GM23338 (cell line): ENCODE measurements at regions not wholly inside any gene's neighbourhood (a gene's known extent, or its start where the extent isn't known, plus 50 kb on each side); places are given as distances from the start of the nearest gene placed in this dataset.

Experiments
- CREB1 ChIP-seq: fragments of 250-450 bp; sonication (Bioruptor Pico); IDR thresholded peaks from 2 replicates; pipeline ENCODE4 v1.5.0; 2020; ENCODE audit warnings: low read depth, mild to moderate bottlenecking, moderate library complexity
- ETS1 ChIP-seq: IDR thresholded peaks from 2 replicates; pipeline ENCODE4 v1.6.1; 2016; ENCODE audit warnings: antibody characterized with exemption
- EZH2 ChIP-seq: fragments of 200-600 bp; sonication (generic); IDR thresholded peaks from one replicate; pipeline ENCODE4 v1.8.0; 2017; ENCODE audit warnings: antibody characterized with exemption, mild to moderate bottlenecking, low read depth; ENCODE audit not compliant: unreplicated experiment
- EZH2phosphoT487 ChIP-seq: fragments of 200-600 bp; sonication (generic); IDR thresholded peaks from one replicate; pipeline ENCODE4 v1.8.1; 2018; ENCODE audit warnings: antibody characterized with exemption; ENCODE audit not compliant: unreplicated experiment
- JUNB ChIP-seq: IDR thresholded peaks from one replicate; pipeline ENCODE4 v1.6.1; 2016; ENCODE audit warnings: antibody characterized with exemption; ENCODE audit not compliant: unreplicated experiment
- NANOG ChIP-seq: IDR thresholded peaks from 2 replicates; pipeline ENCODE4 v1.6.1; 2016; ENCODE audit warnings: antibody characterized with exemption, borderline replicate concordance
- POLR2AphosphoS5 ChIP-seq: IDR thresholded peaks from 2 replicates; pipeline ENCODE4 v1.6.1; 2016; ENCODE audit warnings: antibody characterized with exemption, low read depth
- ZNF114 ChIP-seq: fragments of 250-450 bp; sonication (Bioruptor Pico); IDR thresholded peaks from 2 replicates; pipeline ENCODE4 v1.5.0; 2020; ENCODE audit warnings: mild to moderate bottlenecking, moderate library complexity
- ZNF331 ChIP-seq: fragments of 250-450 bp; sonication (Bioruptor Pico); IDR thresholded peaks from 2 replicates; pipeline ENCODE4 v1.5.0; 2020; ENCODE audit warnings: low read depth, mild to moderate bottlenecking, moderate library complexity
- TF ChIP-seq, protein P1 (sequence below), 2 experiments: fragments of 200-600 bp in 1 of 2; sonication (generic) in 1 of 2; conservative IDR thresholded peaks; 2 replicates each; pipeline versions ENCODE4 v1.5.1 to v1.6.1; 2016 to 2017; ENCODE audit warnings: antibody characterized with exemption in 2 of 2, low read depth in 2 of 2, mild to moderate bottlenecking in 2 of 2, moderate library complexity in 1 of 2
- TF ChIP-seq, protein P2 (sequence below): IDR thresholded peaks from one replicate; pipeline ENCODE4 v1.6.1; 2018; ENCODE audit warnings: antibody characterized with exemption; ENCODE audit not compliant: unreplicated experiment
- TF ChIP-seq, protein P3 (sequence below): fragments of 250-450 bp; sonication (Bioruptor Pico); IDR thresholded peaks from 2 replicates; pipeline ENCODE4 v1.5.0; 2020; ENCODE audit warnings: mild to moderate bottlenecking, moderate library complexity

- TF ChIP-seq, protein P1, sequence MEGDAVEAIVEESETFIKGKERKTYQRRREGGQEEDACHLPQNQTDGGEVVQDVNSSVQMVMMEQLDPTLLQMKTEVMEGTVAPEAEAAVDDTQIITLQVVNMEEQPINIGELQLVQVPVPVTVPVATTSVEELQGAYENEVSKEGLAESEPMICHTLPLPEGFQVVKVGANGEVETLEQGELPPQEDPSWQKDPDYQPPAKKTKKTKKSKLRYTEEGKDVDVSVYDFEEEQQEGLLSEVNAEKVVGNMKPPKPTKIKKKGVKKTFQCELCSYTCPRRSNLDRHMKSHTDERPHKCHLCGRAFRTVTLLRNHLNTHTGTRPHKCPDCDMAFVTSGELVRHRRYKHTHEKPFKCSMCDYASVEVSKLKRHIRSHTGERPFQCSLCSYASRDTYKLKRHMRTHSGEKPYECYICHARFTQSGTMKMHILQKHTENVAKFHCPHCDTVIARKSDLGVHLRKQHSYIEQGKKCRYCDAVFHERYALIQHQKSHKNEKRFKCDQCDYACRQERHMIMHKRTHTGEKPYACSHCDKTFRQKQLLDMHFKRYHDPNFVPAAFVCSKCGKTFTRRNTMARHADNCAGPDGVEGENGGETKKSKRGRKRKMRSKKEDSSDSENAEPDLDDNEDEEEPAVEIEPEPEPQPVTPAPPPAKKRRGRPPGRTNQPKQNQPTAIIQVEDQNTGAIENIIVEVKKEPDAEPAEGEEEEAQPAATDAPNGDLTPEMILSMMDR (conservative IDR thresholded peaks at IDR 0.05; ENCODE audit: low read depth in 2 of 2) = no peak
- TF ChIP-seq EZH2 = no peak
- TF ChIP-seq POLR2AphosphoS5 = no peak
- no peak for TF ChIP-seq EZH2phosphoT487
- TF ChIP-seq, protein P2, sequence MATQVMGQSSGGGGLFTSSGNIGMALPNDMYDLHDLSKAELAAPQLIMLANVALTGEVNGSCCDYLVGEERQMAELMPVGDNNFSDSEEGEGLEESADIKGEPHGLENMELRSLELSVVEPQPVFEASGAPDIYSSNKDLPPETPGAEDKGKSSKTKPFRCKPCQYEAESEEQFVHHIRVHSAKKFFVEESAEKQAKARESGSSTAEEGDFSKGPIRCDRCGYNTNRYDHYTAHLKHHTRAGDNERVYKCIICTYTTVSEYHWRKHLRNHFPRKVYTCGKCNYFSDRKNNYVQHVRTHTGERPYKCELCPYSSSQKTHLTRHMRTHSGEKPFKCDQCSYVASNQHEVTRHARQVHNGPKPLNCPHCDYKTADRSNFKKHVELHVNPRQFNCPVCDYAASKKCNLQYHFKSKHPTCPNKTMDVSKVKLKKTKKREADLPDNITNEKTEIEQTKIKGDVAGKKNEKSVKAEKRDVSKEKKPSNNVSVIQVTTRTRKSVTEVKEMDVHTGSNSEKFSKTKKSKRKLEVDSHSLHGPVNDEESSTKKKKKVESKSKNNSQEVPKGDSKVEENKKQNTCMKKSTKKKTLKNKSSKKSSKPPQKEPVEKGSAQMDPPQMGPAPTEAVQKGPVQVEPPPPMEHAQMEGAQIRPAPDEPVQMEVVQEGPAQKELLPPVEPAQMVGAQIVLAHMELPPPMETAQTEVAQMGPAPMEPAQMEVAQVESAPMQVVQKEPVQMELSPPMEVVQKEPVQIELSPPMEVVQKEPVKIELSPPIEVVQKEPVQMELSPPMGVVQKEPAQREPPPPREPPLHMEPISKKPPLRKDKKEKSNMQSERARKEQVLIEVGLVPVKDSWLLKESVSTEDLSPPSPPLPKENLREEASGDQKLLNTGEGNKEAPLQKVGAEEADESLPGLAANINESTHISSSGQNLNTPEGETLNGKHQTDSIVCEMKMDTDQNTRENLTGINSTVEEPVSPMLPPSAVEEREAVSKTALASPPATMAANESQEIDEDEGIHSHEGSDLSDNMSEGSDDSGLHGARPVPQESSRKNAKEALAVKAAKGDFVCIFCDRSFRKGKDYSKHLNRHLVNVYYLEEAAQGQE = no peak
- TF ChIP-seq JUNB = no peak
- no peak for TF ChIP-seq CREB1 (CRISPR knock-in tag)
- no peak for TF ChIP-seq ETS1
- no peak for TF ChIP-seq ZNF331 (CRISPR knock-in tag)
- TF ChIP-seq NANOG = no peak
- no peak for TF ChIP-seq ZNF114 (CRISPR knock-in tag)
- TF ChIP-seq, protein P3, sequence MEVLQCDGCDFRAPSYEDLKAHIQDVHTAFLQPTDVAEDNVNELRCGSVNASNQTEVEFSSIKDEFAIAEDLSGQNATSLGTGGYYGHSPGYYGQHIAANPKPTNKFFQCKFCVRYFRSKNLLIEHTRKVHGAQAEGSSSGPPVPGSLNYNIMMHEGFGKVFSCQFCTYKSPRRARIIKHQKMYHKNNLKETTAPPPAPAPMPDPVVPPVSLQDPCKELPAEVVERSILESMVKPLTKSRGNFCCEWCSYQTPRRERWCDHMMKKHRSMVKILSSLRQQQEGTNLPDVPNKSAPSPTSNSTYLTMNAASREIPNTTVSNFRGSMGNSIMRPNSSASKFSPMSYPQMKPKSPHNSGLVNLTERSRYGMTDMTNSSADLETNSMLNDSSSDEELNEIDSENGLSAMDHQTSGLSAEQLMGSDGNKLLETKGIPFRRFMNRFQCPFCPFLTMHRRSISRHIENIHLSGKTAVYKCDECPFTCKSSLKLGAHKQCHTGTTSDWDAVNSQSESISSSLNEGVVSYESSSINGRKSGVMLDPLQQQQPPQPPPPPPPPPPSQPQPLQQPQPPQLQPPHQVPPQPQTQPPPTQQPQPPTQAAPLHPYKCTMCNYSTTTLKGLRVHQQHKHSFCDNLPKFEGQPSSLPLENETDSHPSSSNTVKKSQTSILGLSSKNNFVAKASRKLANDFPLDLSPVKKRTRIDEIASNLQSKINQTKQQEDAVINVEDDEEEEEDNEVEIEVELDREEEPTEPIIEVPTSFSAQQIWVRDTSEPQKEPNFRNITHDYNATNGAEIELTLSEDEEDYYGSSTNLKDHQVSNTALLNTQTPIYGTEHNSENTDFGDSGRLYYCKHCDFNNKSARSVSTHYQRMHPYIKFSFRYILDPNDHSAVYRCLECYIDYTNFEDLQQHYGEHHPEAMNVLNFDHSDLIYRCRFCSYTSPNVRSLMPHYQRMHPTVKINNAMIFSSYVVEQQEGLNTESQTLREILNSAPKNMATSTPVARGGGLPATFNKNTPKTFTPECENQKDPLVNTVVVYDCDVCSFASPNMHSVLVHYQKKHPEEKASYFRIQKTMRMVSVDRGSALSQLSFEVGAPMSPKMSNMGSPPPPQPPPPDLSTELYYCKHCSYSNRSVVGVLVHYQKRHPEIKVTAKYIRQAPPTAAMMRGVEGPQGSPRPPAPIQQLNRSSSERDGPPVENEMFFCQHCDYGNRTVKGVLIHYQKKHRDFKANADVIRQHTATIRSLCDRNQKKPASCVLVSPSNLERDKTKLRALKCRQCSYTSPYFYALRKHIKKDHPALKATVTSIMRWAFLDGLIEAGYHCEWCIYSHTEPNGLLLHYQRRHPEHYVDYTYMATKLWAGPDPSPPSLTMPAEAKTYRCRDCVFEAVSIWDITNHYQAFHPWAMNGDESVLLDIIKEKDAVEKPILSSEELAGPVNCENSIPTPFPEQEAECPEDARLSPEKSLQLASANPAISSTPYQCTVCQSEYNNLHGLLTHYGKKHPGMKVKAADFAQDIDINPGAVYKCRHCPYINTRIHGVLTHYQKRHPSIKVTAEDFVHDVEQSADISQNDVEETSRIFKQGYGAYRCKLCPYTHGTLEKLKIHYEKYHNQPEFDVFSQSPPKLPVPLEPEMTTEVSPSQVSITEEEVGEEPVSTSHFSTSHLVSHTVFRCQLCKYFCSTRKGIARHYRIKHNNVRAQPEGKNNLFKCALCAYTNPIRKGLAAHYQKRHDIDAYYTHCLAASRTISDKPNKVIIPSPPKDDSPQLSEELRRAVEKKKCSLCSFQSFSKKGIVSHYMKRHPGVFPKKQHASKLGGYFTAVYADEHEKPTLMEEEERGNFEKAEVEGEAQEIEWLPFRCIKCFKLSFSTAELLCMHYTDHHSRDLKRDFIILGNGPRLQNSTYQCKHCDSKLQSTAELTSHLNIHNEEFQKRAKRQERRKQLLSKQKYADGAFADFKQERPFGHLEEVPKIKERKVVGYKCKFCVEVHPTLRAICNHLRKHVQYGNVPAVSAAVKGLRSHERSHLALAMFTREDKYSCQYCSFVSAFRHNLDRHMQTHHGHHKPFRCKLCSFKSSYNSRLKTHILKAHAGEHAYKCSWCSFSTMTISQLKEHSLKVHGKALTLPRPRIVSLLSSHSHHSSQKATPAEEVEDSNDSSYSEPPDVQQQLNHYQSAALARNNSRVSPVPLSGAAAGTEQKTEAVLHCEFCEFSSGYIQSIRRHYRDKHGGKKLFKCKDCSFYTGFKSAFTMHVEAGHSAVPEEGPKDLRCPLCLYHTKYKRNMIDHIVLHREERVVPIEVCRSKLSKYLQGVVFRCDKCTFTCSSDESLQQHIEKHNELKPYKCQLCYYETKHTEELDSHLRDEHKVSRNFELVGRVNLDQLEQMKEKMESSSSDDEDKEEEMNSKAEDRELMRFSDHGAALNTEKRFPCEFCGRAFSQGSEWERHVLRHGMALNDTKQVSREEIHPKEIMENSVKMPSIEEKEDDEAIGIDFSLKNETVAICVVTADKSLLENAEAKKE (CRISPR knock-in tag) = no peak
These were observed 258.7 kb downstream of the SPATA31D1 start for GRCh38 chr9:82247318-82247717.
